NCI-H460 (cell line): ENCODE measurements at regions not wholly inside any gene's neighbourhood (a gene's known extent, or its start where the extent isn't known, plus 50 kb on each side); places are given as distances from the start of the nearest gene placed in this dataset.

Experiments
- DNase-seq: peaks from one replicate; pipeline ENCODE4 v3.0.0-alpha.2; 2016; ENCODE audit warnings: low read depth; ENCODE audit errors: extremely low read depth

- no peak for DNase-seq
Measured at GRCh38 chr5:117065800-117066199, 491.2 kb upstream of the SEMA6A start.

GRCh38 chr5:117065161-117065560 is 490.5 kb upstream of the SEMA6A start:
- no peak for DNase-seq

GRCh38 chr5:117060099-117060498 is 485.5 kb upstream of the SEMA6A start:
- DNase-seq: no peak

- DNase-seq: no peak
Measured at GRCh38 chr5:117058740-117059139, 484.1 kb upstream of the SEMA6A start.

- no peak for DNase-seq
Measured at GRCh38 chr5:117055517-117055916, 480.9 kb upstream of the SEMA6A start.

GRCh38 chr5:117054911-117055310 is 480.3 kb upstream of the SEMA6A start:
- DNase-seq: no peak

- DNase-seq: no peak
Measured at GRCh38 chr5:117054141-117054540, 479.5 kb upstream of the SEMA6A start.

GRCh38 chr5:117041926-117042595 is 467.4 kb upstream of the SEMA6A start:
- no peak for DNase-seq

- no peak for DNase-seq
Measured at GRCh38 chr5:117039035-117039434, 464.4 kb upstream of the SEMA6A start.

GRCh38 chr5:117027384-117027783 is 452.8 kb upstream of the SEMA6A start:
- DNase-seq: no peak

GRCh38 chr5:117020999-117021398 is 446.4 kb upstream of the SEMA6A start:
- DNase-seq: no peak

- DNase-seq: no peak
Measured at GRCh38 chr5:117013280-117013877, 438.8 kb upstream of the SEMA6A start.

- no peak for DNase-seq
Measured at GRCh38 chr5:117010574-117010973, 436.0 kb upstream of the SEMA6A start.

GRCh38 chr5:116998024-116998423 is 423.4 kb upstream of the SEMA6A start:
- DNase-seq: no peak

GRCh38 chr5:116992681-116993080 is 418.1 kb upstream of the SEMA6A start:
- no peak for DNase-seq

GRCh38 chr5:116989995-116990394 is 415.4 kb upstream of the SEMA6A start:
- no peak for DNase-seq

- DNase-seq: no peak
Measured at GRCh38 chr5:116982035-116982434, 407.4 kb upstream of the SEMA6A start.

- no peak for DNase-seq
Measured at GRCh38 chr5:116980581-116980980, 406.0 kb upstream of the SEMA6A start.

- DNase-seq: no peak
Measured at GRCh38 chr5:116976767-116977166, 402.1 kb upstream of the SEMA6A start.

- DNase-seq: no peak
Measured at GRCh38 chr5:116971131-116971530, 396.5 kb upstream of the SEMA6A start.

GRCh38 chr5:116970318-116970717 is 395.7 kb upstream of the SEMA6A start:
- no peak for DNase-seq

GRCh38 chr5:116964438-116964837 is 389.8 kb upstream of the SEMA6A start:
- no peak for DNase-seq

- DNase-seq: no peak
Measured at GRCh38 chr5:116961021-116961420, 386.4 kb upstream of the SEMA6A start.
